GM06990 (cell line): ENCODE measurements at regions not wholly inside any gene's neighbourhood (a gene's known extent, or its start where the extent isn't known, plus 50 kb on each side); places are given as distances from the start of the nearest gene placed in this dataset.

Experiments
- DNase-seq: peaks from one replicate; pipeline ENCODE4 v3.0.0-alpha.2; 2011; ENCODE audit not compliant: insufficient read length; ENCODE audit errors: extremely low read depth
- H3K27me3 ChIP-seq: replicated peaks from 2 replicates; pipeline ENCODE4 v1.6.0; 2011; ENCODE audit warnings: low read length; ENCODE audit not compliant: control insufficient read depth, insufficient read depth
- H3K36me3 ChIP-seq: 2 replicates; pipeline ENCODE4 v1.5.1; 2011; ENCODE audit warnings: low read length; ENCODE audit not compliant: control insufficient read depth, insufficient read depth
- H3K4me3 ChIP-seq: replicated peaks from 2 replicates; pipeline ENCODE4 v1.5.1; 2011; ENCODE audit warnings: low read depth, mild to moderate bottlenecking, control low read depth, low read length
- CTCF ChIP-seq: IDR thresholded peaks from 2 replicates; pipeline ENCODE4 v1.5.1; 2011; ENCODE audit warnings: low read length, control low read depth, mild to moderate bottlenecking, inconsistent platforms; ENCODE audit not compliant: insufficient read depth, poor library complexity, severe bottlenecking

GRCh38 chr3:74288761-74289160, 325.7 kb downstream of the CNTN3 start:
- Histone ChIP-seq H3K4me3 (no peak overlapping the region), H3K36me3 (no peaks in the 10 kb centered on the region), H3K27me3 (no peaks in the 10 kb centered on the region)
- no peak for DNase-seq
- TF ChIP-seq CTCF: no peak

GRCh38 chr3:74287557-74287956, 326.9 kb downstream of the CNTN3 start:
- H3K4me3 ChIP-seq: no peak overlapping the region
- no peaks in the 10 kb centered on the region for H3K36me3 ChIP-seq
- H3K27me3 ChIP-seq: no peaks in the 10 kb centered on the region
- no peak for TF ChIP-seq CTCF
- no peak for DNase-seq

- no peaks in the 10 kb centered on the region for H3K27me3 ChIP-seq
- no peak overlapping the region for H3K4me3 ChIP-seq
- TF ChIP-seq CTCF: no peak
- H3K36me3 ChIP-seq: no peaks in the 10 kb centered on the region
- no peak for DNase-seq
Observed at GRCh38 chr3:74282202-74282601, 332.3 kb downstream of the CNTN3 start.

- H3K27me3 ChIP-seq: no peaks in the 10 kb centered on the region
- H3K36me3 ChIP-seq: no peaks in the 10 kb centered on the region
- H3K4me3 ChIP-seq: no peak overlapping the region
- no peak for DNase-seq
- no peak for TF ChIP-seq CTCF
Observed at GRCh38 chr3:74281705-74282104, 332.8 kb downstream of the CNTN3 start.

- no peak for DNase-seq
- no peaks in the 10 kb centered on the region for H3K36me3 ChIP-seq
Observed at GRCh38 chr3:74273555-74274402, 340.7 kb downstream of the CNTN3 start.

More at GRCh38 chr3:74273555-74274402, 340.7 kb downstream of the CNTN3 start:
- H3K4me3 ChIP-seq: no peak overlapping the region
- no peak for TF ChIP-seq CTCF
- H3K27me3 ChIP-seq: no peaks in the 10 kb centered on the region
